ENCODE measurements at regions not wholly inside any gene's neighbourhood (a gene's known extent, or its start where the extent isn't known, plus 50 kb on each side); places are given as distances from the start of the nearest gene placed in this dataset.

DNA sequence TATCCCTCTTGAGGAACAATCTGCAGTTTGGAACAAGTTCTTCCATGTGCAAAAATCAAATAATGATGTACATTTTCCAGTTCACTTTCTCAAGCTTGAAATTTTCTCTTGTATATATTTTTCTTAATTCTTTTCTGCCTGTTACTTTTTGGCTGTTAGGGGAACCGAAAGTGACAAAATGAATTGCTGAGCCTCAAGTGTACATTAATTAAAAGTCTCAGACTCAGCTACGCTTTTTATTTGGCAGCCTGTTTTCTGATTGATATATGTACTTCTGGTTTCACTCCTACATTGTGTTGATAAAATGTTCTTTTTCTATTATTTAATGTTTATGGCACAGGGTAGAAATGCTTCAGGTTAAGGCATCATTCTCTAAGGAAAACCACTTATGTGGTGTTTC lies 999.5 kb downstream of the PDHA2 start:
- no peak for DNase-seq

DNA sequence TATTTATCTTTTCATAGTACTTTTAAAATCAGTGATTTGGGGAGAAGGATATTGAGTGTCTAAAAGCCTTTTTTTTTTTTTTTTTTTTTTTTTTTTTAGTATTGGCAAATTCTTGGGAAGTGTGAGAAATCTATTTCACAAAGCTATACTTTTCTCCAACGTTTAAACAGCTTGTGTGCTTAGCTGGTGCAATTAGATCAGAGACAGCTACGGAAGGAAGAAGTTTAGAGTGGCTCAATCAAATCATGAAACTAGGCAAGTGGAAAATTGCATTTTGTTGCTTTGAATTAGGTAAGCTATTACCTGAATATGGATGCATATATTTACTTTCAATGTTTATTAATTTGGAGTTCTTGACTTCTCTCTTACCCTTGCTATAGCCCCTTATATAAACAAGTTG lies 1001.9 kb downstream of the PDHA2 start:
- no peak for DNase-seq

DNA sequence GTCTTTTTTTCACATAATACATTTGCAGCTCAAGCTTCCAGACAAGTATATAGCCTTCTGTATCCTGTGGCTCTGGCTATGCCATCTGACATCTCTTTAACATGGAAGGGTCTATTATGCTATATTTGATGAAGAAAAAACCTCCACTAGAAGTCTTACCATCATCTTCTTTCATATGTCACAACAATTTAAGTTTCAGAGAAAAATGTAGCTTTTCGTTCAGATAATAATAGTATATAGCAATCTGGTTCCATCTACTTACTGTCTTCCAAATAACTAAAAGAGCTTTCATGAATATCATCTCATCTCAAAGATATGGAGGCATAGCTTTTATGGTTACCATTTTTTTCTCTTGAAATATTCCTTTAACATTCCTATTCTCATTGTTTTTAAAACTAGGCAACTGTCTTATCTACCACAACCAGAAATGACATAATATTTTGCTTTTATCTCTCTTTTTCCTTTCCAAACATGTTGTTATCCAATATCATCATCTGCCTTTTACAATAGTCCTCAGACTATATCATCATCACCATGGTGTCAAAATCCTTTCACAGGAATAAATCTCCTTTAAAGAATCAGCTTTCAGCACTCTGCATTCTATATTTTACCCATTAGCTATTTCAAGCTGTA lies 1005.1 kb downstream of the PDHA2 start:
- no peak for DNase-seq

DNA sequence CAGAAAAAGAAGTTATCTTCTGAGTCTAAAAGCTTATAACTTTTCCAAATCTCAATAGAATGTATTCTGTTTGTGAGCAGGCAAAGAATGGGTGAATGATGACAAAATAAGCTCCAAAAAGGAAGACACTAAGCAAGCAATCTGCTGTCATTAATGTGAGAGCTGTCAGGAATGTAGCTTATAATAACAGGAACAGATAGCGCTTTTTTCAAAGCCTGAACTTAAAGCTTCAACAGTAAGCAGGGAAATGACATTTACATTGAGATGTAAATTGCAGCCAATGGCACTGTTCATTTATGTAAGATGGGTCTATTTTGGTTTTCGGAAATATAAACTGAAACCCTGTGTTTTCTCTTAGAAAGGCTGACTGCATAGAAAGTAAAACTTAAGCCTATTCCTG lies 1005.9 kb downstream of the PDHA2 start:
- DNase-seq = no peak

DNA sequence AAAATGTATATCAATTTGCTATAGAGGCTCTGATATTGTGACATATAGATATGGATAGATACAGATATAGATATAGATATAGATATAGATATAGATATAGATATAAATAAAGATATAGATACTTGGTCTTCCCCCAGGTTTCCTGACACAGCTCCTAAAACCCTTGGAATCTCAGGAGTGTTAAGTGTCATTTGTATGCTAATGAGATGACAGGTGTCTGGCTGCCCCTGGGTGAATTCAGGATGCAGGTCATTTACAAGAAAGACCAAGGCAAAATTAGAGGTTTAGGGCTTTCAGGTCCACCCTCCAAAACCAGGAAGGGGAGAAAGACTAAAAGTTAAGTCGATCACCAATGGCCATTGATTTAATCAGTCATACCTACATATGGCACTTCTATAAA lies 1034.8 kb downstream of the PDHA2 start:
- DNase-seq = no peak

DNA sequence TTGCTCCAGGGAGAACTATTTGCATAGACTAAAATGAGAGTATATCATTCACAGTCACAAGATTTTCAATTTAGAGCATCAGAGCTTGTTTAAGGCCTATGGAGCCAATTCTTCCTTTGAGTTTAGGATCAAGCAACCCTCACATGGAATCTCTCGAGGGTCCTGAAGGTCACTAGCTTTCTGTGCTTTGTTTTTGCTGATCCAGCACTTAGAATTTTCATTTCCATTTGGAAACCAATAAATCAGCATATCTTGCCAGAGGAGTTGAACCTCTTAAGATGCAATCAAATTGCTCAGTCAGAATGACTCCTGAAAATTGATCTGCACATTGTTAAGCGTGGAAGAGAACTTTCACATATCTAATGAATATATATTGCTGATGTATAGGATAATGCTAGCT lies 1039.6 kb downstream of the PDHA2 start:
- DNase-seq = no peak

DNA sequence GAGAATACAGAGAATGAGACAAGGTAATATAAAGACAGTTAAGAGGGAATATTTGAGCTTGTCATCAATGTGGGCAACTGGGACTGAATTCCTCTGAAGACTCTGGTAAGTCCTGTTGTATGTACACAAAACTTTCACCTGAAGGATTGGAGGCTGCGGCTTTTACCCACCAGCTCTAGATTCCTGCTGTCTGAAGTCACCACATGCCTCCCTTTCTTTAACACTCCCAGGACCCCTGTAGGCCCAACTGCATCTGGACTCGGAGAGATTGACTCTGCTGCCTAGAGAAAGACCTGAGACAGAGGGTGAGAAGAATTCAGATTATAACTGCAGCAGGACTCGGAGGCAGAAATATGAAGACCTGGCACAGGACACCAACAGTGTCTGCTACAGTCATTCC lies 1048.0 kb downstream of the PDHA2 start:
- no peak for DNase-seq

DNA sequence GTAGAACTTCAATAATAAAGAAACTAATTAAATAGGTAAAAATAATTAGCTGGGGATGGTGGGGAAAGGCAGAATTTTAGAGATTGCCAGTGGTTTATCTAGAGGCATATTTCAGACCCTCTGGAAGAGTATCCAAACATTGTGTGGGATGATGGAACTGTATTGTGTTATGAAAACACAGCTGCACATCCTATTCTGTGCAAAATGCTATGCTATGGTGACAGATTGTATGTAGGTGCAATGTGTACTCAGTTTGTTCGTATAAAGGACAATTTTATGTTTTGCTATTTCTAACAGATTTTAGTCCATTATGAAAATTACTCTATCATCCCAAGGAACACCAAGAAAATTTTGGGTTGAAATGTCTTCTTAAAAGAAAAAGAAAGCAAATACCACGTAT lies 1054.7 kb downstream of the PDHA2 start:
- DNase-seq = no peak

DNA sequence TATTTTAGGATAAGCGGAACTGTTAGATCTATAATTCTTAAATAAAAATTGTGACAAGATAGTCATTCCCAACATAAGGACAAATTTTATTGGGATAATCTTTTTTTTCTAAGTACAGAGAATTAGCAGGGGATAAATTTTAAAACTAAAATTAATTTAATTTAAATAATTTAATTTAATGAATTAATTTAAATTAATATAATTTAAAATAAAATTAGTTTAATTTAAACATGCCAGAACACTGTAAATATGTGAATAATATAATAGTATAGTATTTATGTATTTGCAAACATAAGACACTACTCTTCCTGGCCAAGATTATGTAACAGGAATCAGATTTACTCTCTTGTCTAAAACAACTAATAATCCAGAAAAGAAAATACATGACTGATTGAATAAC lies 1055.9 kb downstream of the PDHA2 start:
- DNase-seq = no peak

DNA sequence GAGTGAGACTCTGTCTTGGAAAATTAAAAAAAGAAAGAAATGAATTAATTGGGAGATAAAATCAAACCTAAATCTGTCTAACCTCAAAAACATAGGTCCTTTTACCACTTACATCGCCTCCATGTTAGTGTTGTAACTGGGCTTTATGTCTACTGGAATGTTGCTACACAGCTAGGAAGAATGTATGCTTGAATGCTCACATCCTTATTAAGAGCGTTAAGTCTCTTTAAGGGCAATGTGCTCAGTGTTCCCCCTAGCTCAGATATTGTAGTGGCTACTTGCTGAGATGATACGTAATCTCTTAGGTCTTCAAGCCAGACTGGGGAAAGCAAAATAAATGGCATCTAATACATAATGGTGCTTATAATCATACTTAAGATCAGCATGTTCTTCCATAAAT lies 1072.8 kb downstream of the PDHA2 start:
- no peak for DNase-seq

DNA sequence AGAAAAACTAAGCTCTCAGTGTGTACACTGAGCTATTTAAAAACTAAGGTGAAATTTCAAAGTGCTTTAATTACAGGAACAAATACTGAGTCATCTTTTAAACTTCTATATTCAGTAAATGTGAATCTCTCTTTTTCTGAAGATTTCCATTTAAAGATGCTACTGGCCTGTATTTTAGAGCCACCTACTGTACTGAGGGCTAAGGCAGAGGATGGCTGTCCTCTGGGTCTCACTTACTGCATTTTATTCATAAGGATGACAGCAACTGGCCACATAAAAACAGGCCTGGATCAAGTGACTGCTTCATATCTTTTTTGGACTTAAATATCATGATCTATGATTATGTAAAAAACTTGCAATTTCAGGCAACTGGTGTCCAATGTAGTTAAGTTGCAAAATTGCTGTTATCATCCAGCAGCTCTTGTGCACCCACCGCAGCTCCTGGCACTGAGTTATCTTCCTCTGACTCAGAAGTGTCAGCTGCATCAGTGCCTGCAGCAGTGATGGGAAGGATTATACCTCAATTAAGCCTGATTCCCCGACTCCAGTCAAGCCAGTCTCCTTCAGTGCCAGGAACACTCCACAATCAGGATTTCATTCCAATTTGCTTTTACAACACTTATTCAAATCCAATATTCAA lies 1073.7 kb downstream of the PDHA2 start:
- DNase-seq = no peak

DNA sequence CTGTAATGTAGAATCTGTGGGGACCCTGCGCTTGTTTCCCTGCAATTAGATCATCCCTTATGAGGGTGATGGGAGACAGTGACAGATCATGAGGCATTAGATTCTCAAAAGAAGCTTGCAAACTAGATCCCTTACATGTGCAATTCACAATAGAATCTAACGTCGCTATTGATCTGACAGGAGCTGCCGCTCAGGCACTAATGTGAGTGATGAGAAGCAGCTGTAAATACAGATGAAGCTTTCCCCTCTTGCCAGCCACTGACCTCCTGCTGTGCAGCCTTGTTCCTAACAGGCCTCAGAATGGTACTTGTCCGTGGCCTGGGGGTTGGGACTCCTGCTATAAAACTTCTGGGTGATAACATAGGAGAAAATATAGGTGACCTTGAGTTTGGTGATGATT lies 1076.8 kb downstream of the PDHA2 start:
- DNase-seq = no peak

DNA sequence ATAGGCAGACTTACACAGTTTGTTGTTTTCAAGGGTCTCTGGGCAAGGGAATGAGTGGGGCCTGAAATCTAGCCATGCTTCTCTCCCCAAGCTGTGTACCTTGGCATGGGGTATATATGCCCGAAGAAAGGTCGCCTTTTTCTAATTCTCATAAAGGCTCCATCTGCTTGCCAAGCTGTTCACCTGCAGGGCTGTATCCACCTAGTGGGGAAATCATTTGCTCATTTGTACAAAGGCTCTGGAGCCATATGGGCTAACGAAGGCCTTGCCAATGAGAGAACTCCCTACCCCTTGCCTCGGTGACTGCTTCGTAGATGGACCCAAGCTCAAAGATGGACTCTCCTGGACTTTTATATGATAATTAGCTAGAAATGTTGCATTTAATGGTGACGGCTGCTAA lies 1097.0 kb downstream of the PDHA2 start:
- DNase-seq = no peak

DNA sequence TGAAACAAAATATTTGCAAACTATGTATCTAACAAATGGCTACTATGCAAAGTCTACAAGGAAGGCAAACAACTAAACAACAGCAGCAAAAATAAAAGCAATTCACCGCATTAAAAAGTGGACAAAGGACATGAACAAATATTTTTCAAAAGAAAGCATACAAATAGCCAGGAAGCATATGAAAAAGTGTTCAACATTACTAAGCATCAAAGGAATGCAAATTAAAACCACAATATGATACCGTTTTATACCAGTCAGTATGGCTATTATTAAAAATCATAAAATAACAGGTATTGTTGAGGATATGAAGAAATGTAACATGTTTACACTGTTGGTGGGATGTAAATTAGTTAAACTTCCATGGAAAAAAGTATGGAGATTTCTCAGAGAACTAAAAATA lies 1106.7 kb downstream of the PDHA2 start:
- DNase-seq = no peak

DNA sequence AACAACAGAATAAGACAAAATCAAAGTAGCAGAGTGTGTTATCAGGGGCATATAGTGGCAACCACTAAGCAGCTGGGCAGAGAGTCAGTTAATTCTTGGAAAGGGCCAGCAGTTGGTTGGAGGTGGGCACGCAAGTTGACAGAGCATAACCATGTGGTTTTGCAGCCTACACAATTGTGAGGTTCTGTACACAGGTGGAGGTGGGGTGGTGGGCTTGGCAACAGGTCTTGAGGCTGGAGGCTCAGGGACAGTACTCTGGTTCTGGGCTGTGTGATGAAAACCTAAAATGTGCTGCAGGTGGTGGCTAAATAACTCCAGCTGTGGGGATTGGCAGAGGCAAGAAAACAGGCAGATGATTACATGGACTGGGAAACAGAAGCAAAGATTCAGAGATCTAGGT lies 1112.7 kb downstream of the PDHA2 start:
- DNase-seq = no peak

DNA sequence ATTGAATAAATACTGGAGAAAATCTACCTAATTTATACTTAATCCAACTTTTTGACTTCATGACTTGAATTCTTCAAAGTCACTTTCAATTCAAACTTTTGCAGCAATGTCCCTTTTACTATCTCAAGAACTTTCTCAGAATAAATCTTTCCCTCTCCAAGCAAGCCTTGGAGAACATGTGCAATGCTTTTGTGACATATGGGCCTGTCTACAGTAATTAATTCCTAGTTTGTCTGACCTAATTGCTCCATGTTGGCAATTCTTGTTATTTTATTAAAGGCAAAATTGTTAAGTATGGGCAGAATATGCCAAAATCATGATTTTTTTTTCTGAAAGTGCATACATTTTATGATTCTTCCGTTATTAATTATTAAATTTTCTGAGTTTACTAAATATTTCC lies 1115.3 kb downstream of the PDHA2 start:
- DNase-seq = no peak

DNA sequence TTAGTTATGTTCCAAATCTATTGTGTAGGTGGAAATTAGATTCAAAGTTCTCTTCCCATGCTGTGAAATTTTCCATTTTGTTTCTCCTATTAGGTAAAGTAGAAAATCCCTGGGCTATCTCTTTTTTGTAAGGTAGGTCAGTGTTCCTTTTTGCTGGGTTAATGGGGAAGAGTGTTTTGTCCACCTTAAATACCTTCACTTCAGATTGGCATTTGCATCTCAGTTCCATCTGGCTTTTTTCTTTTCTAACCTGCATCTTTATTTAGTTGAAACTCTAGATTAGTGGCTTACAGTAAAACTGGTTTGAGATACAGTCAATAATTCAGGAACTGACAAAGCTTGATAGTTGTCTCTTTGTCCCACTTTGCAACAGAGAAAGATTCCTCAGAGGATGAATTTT lies 1115.8 kb downstream of the PDHA2 start:
- DNase-seq = no peak

DNA sequence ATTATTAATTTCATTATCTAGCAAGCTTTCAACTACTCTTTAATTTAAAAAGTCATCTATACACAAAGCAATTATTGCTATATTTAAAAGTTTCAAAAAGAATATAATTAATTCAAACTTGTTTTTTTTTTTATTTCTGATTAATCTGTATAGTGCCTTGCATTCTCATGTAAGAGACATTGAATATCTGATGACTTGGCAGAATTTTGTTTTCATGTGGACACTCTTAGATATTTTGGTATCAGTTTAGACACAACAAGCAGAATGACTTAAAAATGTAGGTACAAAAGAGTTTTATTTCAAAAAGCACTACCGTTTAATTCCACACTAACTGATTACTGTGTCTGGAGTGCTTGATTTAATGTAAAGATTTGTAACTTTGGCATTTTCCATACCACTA lies 1129.6 kb downstream of the PDHA2 start:
- DNase-seq = no peak

DNA sequence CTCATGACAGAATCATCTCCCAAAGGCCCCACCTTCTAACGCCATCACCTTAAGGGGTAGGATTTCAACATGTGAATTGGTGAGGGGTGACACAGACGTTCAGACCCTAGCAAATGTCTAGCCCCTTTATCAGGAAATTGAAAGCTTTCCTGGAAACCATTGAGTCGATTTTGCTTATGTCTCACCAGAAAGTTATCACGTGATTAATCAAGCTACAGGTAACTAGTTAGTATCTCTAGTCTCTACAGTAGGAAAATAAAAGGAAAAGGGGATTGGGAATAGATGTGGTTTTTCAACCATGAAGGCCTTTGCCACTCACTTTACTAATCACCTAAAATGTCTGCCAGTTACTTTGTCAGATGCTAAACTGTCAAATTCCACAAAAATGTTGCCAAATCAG lies 1133.0 kb downstream of the PDHA2 start:
- no peak for DNase-seq

DNA sequence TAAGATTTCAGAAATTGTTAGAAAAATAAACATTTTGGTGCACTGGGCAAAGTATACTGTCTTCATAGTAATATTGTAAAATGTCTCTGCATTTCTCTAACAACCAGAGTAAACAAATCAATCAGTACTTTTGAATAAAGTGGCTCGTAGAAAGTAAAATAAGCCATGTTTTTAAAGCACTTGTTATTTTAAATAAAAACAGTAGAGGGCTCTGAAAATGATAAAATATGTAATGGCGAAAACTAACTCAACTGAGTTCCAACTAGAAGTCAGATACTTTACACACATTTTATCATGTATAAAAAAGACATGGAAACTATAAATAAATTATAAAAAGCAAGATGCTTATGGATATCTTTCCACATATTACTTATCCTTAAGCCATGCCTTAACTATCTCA lies 1134.4 kb downstream of the PDHA2 start:
- no peak for DNase-seq

DNA sequence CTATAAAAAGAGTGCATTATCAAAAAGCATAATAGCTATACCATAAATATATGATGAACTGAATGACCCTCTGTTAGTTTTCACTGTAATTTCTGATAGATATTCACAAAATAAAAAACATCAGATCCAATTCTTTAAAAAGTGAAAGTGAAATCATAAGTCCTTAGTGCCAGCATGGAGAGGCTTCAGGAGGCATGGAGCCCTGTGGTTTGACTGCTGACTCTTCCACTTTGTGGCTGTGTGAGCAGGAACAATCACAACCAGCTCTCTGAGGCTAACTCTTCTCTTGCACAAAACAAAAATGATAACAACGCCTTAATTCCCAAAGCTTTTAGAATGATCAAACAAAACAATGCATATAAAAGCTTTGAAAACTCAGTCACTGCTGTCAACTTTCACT lies 1143.9 kb downstream of the PDHA2 start:
- no peak for DNase-seq

DNA sequence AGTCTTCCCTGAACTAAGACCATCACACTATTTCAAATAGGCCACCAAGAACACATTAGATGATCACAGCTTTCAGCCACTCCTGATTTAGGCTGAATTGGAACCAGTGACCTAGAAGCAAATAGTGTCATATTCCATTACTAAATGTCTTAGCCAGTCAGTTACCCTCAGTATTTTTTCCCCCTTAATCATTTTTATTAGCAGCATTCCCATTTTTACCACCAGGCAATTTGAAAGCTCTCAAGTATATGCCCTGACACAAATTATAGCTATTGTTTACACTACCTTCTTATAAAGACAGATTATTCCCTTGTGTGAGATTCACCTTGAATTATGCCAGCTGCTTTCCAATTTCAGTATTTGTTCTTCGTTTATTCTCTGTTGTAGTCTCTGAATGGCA lies 1146.9 kb downstream of the PDHA2 start:
- no peak for DNase-seq

DNA sequence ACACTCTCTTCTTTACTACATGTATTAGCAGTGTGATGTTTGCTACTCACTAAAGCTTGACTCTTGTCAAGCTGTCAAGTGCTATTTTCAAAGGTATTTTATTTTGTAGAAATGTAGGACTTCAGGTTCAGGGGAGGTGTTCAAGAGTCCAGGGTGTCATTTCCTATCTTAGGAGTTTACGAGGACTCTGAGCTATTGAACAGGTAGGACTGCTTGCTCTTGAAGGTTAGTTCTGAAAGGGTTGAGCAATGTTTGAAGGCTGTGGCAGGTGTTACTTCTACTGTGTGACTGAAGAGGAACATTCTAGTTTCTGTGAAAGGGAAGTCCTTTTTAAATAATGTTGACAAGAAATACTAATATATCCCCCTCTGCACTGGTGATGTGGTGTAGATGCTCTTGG lies 1151.2 kb downstream of the PDHA2 start:
- no peak for DNase-seq

DNA sequence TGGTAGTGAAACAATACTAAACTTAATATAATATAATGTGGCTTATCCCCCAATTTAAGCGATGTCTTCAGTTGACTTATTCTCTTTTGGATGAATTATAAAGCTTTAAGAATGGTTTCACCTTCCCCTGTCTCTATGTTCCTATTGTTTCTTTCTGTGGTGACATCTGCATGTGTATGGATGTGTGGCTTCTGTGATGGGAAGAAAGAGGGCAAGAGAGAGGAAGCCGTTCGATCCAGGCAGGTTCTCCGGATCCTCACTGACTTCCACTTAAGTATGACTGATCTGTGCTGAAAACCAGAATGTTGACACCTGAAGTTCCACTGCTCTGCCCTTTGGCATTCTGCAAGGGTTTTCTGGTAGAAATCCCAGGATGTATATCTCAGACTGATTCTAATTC lies 1150.8 kb downstream of the STPG2 start:
- no peak for DNase-seq

DNA sequence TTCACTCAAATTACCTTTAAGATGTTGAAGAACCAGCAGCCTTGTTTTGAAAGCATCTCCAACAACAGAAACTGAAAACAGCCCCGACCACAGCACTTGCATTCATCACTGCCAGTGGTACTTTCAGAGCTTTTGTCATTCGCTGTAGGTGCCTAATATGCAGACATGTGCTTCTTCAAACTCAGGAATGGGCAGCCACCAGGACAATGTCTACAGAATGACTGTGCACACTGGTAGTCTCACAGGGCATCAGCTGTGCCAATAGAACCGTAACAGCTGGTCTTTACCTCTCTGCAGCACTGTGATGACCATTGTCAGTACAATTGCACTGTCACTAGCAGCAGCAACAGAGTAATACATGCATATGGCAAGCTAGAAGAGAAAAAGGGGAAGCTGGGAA lies 1149.7 kb downstream of the STPG2 start:
- peak in 1 of 5 experiments; percentile 24 for DNase-seq
